ENCODE measurements at regions not wholly inside any gene's neighbourhood (a gene's known extent, or its start where the extent isn't known, plus 50 kb on each side); places are given as distances from the start of the nearest gene placed in this dataset.

GRCh38 chr10:59007307-59008025 lies 169.0 kb upstream of the PHYHIPL start (continued):
- no peak for TF ChIP-seq ESRRA (IDR thresholded peaks at IDR 0.05; ENCODE audit: borderline replicate concordance, low read length)

GRCh38 chr10:59008452-59008851 lies 168.0 kb upstream of the PHYHIPL start:
- POLR2A ChIA-PET = no interaction called here
- ATAC-seq (no peak), DNase-seq (ENCODE audit: low read depth in 1 of 2, low spot score in 1 of 2) (no peak), FAIRE-seq (no peak)
- 69% methylated on average over 1 of the region's 1 CpG for WGBS (ENCODE audit: missing lambda C conversion rate)
- peak overlapping the region; percentile 70 for H3K4me2 ChIP-seq
- H3K9me3 ChIP-seq = no peaks in the 10 kb centered on the region
- TF ChIP-seq KDM5A (IDR thresholded peaks at IDR 0.05) = no peak
- no peak for TF ChIP-seq KDM1A (IDR thresholded peaks at IDR 0.05; ENCODE audit: low read depth)
- no peak for TF ChIP-seq EHF (CRISPR knock-in tag; IDR thresholded peaks at IDR 0.05)
- no peak for TF ChIP-seq HEYL (CRISPR knock-in tag; IDR thresholded peaks at IDR 0.05)
- TF ChIP-seq RCOR1 (IDR thresholded peaks at IDR 0.05; ENCODE audit: low read depth, low read length) = no peak
- TF ChIP-seq, protein P1, sequence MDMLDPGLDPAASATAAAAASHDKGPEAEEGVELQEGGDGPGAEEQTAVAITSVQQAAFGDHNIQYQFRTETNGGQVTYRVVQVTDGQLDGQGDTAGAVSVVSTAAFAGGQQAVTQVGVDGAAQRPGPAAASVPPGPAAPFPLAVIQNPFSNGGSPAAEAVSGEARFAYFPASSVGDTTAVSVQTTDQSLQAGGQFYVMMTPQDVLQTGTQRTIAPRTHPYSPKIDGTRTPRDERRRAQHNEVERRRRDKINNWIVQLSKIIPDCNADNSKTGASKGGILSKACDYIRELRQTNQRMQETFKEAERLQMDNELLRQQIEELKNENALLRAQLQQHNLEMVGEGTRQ (IDR thresholded peaks at IDR 0.05) = no peak
- peaks cover 46% of the 10 kb centered on the region for H3K4me1 ChIP-seq
- CTCF ChIA-PET = interaction anchor here (0.6 kb wide), 1 partner anchor 266 kb away, joined by 3 read pairs; no protein-coding TSS in a partner anchor
- H3K4me3 ChIP-seq = no peak overlapping the region
- peak overlapping the region; percentile 55 to 70; a peak in 5 of 6 replicates for H3K27ac ChIP-seq

DNA sequence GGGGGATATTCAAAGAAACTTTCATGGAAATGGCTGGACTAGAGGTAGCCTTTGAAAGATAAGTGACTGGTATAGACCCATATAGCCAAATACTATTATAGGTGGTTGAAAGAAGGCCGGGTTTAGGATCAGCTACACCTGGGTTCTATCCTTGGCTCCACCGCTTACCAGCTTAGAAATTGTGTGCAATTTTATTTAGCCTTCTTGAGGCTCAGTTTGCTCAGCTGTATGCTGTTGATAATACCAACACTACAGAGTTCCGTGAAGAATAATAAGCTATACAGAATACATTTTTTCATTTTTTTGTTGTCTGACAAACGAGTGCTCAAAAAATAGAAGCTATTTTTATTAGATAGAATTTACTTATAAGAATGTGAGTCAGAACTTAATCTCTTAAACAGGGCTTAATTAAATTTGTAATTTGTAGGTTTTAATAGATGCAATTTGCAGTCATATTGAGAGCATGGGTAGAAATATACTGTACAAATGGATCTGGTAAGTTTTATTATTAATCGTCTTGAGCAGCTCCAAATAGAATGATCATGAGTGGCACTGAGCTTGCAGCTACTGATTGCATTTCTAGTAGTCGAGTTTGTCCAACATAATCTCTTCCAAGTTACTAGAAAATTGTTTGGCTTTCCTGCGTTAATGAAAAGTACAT lies 164.3 kb upstream of the PHYHIPL start:
- FAIRE-seq = no peak
- 74% methylated on average over 7 of the region's 7 CpGs for WGBS (ENCODE audit: missing lambda C conversion rate)
- H3K9me3 ChIP-seq = no peaks in the 10 kb centered on the region
- no peak for ATAC-seq
- no peak overlapping the region for H3K4me2 ChIP-seq
- POLR2A ChIA-PET = no interaction called here
- TF ChIP-seq ZFP36 (IDR thresholded peaks at IDR 0.05; ENCODE audit: borderline replicate concordance, partially characterized antibody) (no peak), POLR2AphosphoS2 (conservative IDR thresholded peaks at IDR 0.05; ENCODE audit: low read length) (no peak), CBX8 (IDR thresholded peaks at IDR 0.05) (no peak), EHMT2 (IDR thresholded peaks at IDR 0.05; ENCODE audit: low read depth) (no peak), ZSCAN20 (CRISPR knock-in tag; IDR thresholded peaks at IDR 0.05) (no peak), BCL3 (IDR thresholded peaks at IDR 0.05) (no peak), MYC (IDR thresholded peaks at IDR 0.05; ENCODE audit: borderline replicate concordance, low read length) (no peak), SMC3 (IDR thresholded peaks at IDR 0.05) (no peak), FOXS1 (CRISPR knock-in tag; IDR thresholded peaks at IDR 0.05) (no peak), RARB (CRISPR knock-in tag; IDR thresholded peaks at IDR 0.05) (no peak), SREBF2 (IDR thresholded peaks at IDR 0.05) (no peak), JUNB (IDR thresholded peaks at IDR 0.05) (no peak), TP53 (CRISPR knock-in tag; IDR thresholded peaks at IDR 0.05) (no peak), TFCP2L1 (CRISPR knock-in tag; IDR thresholded peaks at IDR 0.05) (no peak), KDM5A (IDR thresholded peaks at IDR 0.05) (no peak), GATA3 (IDR thresholded peaks at IDR 0.05; ENCODE audit: borderline replicate concordance) (no peak), ESRRA (IDR thresholded peaks at IDR 0.05; ENCODE audit: borderline replicate concordance, low read length) (no peak)
- TF ChIP-seq, protein P2, sequence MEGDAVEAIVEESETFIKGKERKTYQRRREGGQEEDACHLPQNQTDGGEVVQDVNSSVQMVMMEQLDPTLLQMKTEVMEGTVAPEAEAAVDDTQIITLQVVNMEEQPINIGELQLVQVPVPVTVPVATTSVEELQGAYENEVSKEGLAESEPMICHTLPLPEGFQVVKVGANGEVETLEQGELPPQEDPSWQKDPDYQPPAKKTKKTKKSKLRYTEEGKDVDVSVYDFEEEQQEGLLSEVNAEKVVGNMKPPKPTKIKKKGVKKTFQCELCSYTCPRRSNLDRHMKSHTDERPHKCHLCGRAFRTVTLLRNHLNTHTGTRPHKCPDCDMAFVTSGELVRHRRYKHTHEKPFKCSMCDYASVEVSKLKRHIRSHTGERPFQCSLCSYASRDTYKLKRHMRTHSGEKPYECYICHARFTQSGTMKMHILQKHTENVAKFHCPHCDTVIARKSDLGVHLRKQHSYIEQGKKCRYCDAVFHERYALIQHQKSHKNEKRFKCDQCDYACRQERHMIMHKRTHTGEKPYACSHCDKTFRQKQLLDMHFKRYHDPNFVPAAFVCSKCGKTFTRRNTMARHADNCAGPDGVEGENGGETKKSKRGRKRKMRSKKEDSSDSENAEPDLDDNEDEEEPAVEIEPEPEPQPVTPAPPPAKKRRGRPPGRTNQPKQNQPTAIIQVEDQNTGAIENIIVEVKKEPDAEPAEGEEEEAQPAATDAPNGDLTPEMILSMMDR (IDR thresholded peaks at IDR 0.05) = no peak
- no peak overlapping the region for H3K4me3 ChIP-seq
- no peak for DNase-seq (ENCODE audit: low read depth in 1 of 2, low spot score in 1 of 2)
- no peak overlapping the region for H3K27ac ChIP-seq
- CTCF ChIA-PET = interaction anchor here (0.6 to 1.0 kb wide), 2 partner anchors 10 to 18 kb away, joined by 3 read pairs; no protein-coding TSS in a partner anchor
- H3K4me1 ChIP-seq = peaks cover 30% of the 10 kb centered on the region
